ENCODE measurements at regions not wholly inside any gene's neighbourhood (a gene's known extent, or its start where the extent isn't known, plus 50 kb on each side); places are given as distances from the start of the nearest gene placed in this dataset.

DNA sequence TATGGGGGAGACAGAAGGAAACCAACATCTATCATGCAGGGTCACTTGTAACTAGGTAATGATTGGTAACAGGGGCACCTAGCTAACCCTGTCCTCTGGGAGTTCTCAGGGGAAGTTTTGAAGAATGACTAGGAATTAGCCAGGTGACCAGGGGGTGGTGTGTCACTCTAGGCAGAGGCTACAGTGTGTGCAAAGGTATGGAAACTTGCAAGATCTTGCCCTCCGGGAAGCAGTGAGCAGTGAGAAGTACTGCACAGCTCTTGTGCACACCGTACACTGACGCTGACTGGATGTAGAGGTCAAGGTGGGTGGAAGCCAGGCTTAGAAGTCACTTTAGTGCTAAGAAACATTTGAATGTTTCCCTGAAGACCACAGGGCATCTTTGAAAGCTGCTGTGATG lies 62.9 kb upstream of the LMO4 start:
- Mint-ChIP-seq H3K36me3 (no peaks in the 10 kb centered on the region), H3K27me3 (no peaks in the 10 kb centered on the region), H3K4me3 (no peak overlapping the region), H3K27ac (no peak overlapping the region), H3K4me1 (ENCODE audit: unreplicated experiment) (no peaks in the 10 kb centered on the region), H3K9me3 (no peaks in the 10 kb centered on the region)
- TF ChIP-seq, protein P1, sequence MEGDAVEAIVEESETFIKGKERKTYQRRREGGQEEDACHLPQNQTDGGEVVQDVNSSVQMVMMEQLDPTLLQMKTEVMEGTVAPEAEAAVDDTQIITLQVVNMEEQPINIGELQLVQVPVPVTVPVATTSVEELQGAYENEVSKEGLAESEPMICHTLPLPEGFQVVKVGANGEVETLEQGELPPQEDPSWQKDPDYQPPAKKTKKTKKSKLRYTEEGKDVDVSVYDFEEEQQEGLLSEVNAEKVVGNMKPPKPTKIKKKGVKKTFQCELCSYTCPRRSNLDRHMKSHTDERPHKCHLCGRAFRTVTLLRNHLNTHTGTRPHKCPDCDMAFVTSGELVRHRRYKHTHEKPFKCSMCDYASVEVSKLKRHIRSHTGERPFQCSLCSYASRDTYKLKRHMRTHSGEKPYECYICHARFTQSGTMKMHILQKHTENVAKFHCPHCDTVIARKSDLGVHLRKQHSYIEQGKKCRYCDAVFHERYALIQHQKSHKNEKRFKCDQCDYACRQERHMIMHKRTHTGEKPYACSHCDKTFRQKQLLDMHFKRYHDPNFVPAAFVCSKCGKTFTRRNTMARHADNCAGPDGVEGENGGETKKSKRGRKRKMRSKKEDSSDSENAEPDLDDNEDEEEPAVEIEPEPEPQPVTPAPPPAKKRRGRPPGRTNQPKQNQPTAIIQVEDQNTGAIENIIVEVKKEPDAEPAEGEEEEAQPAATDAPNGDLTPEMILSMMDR (conservative IDR thresholded peaks at IDR 0.05): no peak
- DNase-seq (ENCODE audit: extremely low spot score, unreplicated experiment): no peak

DNA sequence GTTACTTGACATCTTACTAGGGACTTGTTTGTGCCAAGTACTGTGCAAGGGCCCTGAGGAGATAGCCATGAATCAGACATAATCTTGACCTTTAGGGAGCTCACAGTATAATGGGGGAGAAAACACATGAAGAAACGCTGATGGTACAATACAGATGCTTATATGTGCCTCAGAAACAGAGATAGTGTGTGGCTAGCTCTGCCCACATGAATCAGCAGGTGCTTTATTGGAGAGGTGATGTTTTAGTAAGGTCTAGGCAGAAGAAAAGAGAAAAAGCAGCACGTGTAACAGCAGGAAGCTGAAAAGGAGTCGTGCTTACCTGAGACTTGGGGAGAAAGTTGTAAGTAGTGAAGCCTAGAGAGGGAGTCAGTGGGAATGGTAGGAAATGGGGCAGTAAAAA lies 60.6 kb upstream of the LMO4 start:
- DNase-seq (ENCODE audit: extremely low spot score, unreplicated experiment): no peak
- H3K4me3 Mint-ChIP-seq: no peak overlapping the region
- no peaks in the 10 kb centered on the region for H3K4me1 Mint-ChIP-seq (ENCODE audit: unreplicated experiment)
- H3K27me3 Mint-ChIP-seq: peaks cover 3% of the 10 kb centered on the region
- no peaks in the 10 kb centered on the region for H3K36me3 Mint-ChIP-seq
- H3K27ac Mint-ChIP-seq: no peak overlapping the region
- TF ChIP-seq, protein P1 (conservative IDR thresholded peaks at IDR 0.05): no peak
- no peaks in the 10 kb centered on the region for H3K9me3 Mint-ChIP-seq

DNA sequence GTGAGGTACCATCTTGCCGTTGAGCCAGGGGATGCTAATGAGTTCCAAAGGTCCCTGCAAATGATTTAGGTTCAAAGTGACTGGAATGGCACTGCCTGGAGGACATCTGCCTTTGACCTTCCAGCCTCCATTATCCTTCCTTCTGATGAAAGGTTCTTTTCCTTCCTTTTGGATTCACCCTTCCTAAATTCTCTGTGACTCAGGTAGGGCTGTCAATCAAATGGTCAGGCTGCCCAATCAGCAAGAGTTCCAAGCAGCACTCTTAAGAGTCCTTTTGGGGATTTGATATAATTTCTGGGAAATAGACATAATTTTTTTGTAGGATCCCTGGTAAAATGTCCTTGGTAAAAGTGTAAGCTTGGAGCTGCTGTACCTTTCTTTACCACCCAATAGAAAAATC lies 58.8 kb upstream of the LMO4 start:
- TF ChIP-seq, protein P1 (conservative IDR thresholded peaks at IDR 0.05): no peak
- Mint-ChIP-seq H3K4me1 (ENCODE audit: unreplicated experiment) (no peaks in the 10 kb centered on the region), H3K27me3 (peaks cover 3% of the 10 kb centered on the region), H3K27ac (no peak overlapping the region), H3K36me3 (no peaks in the 10 kb centered on the region), H3K9me3 (no peaks in the 10 kb centered on the region), H3K4me3 (no peak overlapping the region)
- no peak for DNase-seq (ENCODE audit: extremely low spot score, unreplicated experiment)

DNA sequence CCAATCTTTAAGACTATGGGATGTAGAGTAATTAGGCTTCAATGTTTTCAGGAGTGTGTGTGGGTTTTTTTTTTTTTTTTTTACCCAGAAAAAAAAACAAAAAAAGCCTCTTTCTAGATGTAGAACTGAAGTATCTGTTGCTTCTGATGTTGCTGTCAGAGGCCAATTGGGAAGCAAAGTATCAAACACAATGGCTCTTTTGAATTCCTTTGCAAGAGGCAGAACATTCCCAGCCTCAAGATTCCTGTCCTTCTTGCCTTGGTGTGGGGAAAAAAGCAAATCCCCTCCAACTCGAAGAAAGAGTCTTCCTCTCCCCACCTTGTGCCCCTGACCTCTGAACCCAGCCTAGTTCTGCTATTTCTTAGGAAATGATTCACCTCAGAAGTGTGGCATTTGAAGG lies 55.4 kb upstream of the LMO4 start:
- TF ChIP-seq, protein P1 (conservative IDR thresholded peaks at IDR 0.05): no peak
- H3K9me3 Mint-ChIP-seq: no peaks in the 10 kb centered on the region
- no peak overlapping the region for H3K4me3 Mint-ChIP-seq
- no peaks in the 10 kb centered on the region for H3K36me3 Mint-ChIP-seq
- no peak for DNase-seq (ENCODE audit: extremely low spot score, unreplicated experiment)
- no peak overlapping the region for H3K27ac Mint-ChIP-seq
- peaks cover 3% of the 10 kb centered on the region for H3K27me3 Mint-ChIP-seq
- H3K4me1 Mint-ChIP-seq (ENCODE audit: unreplicated experiment): no peaks in the 10 kb centered on the region

DNA sequence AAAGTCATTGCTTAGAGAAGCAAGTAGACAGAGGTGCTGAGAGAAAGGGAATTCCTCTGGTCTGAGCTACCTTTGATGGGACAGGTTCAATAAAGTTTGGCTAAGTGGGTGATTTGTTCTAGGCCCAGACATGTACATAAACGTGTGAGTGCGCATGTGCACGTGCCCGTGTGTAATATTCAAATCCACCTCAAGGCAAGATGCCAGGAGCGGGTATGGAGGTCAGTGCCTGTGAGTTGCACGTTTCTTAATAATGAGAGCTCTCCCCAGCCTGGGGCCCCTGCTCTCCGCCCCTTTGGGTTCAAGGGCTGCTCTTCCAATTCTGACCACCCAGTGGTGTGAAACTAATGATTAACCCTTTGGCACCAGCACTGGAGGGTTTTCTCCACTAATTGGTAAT lies 53.8 kb upstream of the LMO4 start:
- Mint-ChIP-seq H3K36me3 (no peaks in the 10 kb centered on the region), H3K9me3 (no peaks in the 10 kb centered on the region), H3K27me3 (peaks cover 3% of the 10 kb centered on the region), H3K27ac (no peak overlapping the region), H3K4me3 (no peak overlapping the region), H3K4me1 (ENCODE audit: unreplicated experiment) (peaks cover 5% of the 10 kb centered on the region)
- TF ChIP-seq, protein P1 (conservative IDR thresholded peaks at IDR 0.05): no peak
- DNase-seq (ENCODE audit: extremely low spot score, unreplicated experiment): no peak

Data from type B pancreatic cell (in vitro differentiated cells).